Upper lobe of left lung (tissue), 4 donors: ENCODE measurements at regions not wholly inside any gene's neighbourhood (a gene's known extent, or its start where the extent isn't known, plus 50 kb on each side); places are given as distances from the start of the nearest gene placed in this dataset.

Experiments used
- POLR2A ChIP-seq, 4 donors: fragments of 450-650 bp; IDR thresholded peaks; one replicate each; pipeline ENCODE4 v1.5.1; 2016 to 2017; ENCODE audit warnings: antibody characterized with exemption in 4 of 4, mild to moderate bottlenecking in 2 of 4
- POLR2AphosphoS5 ChIP-seq, 2 donors: sonication (generic); formaldehyde crosslinking; IDR thresholded peaks; one replicate each; pipeline ENCODE4 v1.5.1; 2017; ENCODE audit warnings: antibody characterized with exemption in 2 of 2
- TF ChIP-seq, protein P1 (sequence below), 6 experiments: fragments of 450-650 bp in 4 of 6; fragments of 200-600 bp in 2 of 6; sonication (generic) in 2 of 6; IDR thresholded peaks; one replicate each; pipeline ENCODE4 v1.5.1; 2016 to 2019; ENCODE audit warnings: antibody characterized with exemption in 6 of 6

GRCh38 chr1:193417403-193417802 lies 231.0 kb upstream of the B3GALT2 start:
- TF ChIP-seq, protein P1, sequence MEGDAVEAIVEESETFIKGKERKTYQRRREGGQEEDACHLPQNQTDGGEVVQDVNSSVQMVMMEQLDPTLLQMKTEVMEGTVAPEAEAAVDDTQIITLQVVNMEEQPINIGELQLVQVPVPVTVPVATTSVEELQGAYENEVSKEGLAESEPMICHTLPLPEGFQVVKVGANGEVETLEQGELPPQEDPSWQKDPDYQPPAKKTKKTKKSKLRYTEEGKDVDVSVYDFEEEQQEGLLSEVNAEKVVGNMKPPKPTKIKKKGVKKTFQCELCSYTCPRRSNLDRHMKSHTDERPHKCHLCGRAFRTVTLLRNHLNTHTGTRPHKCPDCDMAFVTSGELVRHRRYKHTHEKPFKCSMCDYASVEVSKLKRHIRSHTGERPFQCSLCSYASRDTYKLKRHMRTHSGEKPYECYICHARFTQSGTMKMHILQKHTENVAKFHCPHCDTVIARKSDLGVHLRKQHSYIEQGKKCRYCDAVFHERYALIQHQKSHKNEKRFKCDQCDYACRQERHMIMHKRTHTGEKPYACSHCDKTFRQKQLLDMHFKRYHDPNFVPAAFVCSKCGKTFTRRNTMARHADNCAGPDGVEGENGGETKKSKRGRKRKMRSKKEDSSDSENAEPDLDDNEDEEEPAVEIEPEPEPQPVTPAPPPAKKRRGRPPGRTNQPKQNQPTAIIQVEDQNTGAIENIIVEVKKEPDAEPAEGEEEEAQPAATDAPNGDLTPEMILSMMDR (IDR thresholded peaks at IDR 0.05), result no peak
- no peak for TF ChIP-seq POLR2AphosphoS5 (IDR thresholded peaks at IDR 0.05)
- TF ChIP-seq POLR2A (IDR thresholded peaks at IDR 0.05), result no peak
